Muscle of leg (tissue), 3 donors: ENCODE measurements at regions not wholly inside any gene's neighbourhood (a gene's known extent, or its start where the extent isn't known, plus 50 kb on each side); places are given as distances from the start of the nearest gene placed in this dataset.
"Not testable (repeated sequence)": the region's sequence is repeated elsewhere in the genome, so short reads cannot be mapped to it uniquely, and the experiment has no call there.

Experiments used
- DNase-seq: peaks from one replicate; pipeline ENCODE4 v3.0.0; 2013
- H3K27ac ChIP-seq: one replicate; pipeline ENCODE4 v1.5.1; 2013; ENCODE audit warnings: mild to moderate bottlenecking, low read length, control low read depth
- H3K27me3 ChIP-seq: one replicate; pipeline ENCODE4 v1.6.1; 2013; ENCODE audit warnings: low read length; ENCODE audit not compliant: control insufficient read depth, insufficient read depth
- H3K36me3 ChIP-seq: one replicate; pipeline ENCODE4 v1.6.1; 2013; ENCODE audit warnings: low read length; ENCODE audit not compliant: control insufficient read depth, insufficient read depth
- H3K4me1 ChIP-seq: one replicate; pipeline ENCODE4 v1.6.1; 2013; ENCODE audit warnings: low read length; ENCODE audit not compliant: control insufficient read depth, insufficient read depth
- H3K4me3 ChIP-seq: one replicate; pipeline ENCODE4 v1.5.1; 2013; ENCODE audit warnings: low read length, control low read depth
- H3K9me3 ChIP-seq: replicated peaks from 2 replicates; pipeline ENCODE4 v1.6.1; 2013; ENCODE audit warnings: low read depth, low read length; ENCODE audit not compliant: control insufficient read depth
- WGBS: methylation state at CpG from one replicate; pipeline ENCODE4 v1.1.5; 2013; ENCODE audit warnings: missing lambda C conversion rate; ENCODE audit not compliant: insufficient coverage; 5-methylcytosine and 5-hydroxymethylcytosine counted together

- H3K36me3 ChIP-seq: no peaks in the 10 kb centered on the region
- no peaks in the 10 kb centered on the region for H3K27me3 ChIP-seq
- WGBS: 100% methylated on average over 3 of the region's 5 CpGs
- peaks cover 4% of the 10 kb centered on the region for H3K4me1 ChIP-seq
- no peak overlapping the region for H3K27ac ChIP-seq
- H3K9me3 ChIP-seq: no peaks in the 10 kb centered on the region
- no peak overlapping the region for H3K4me3 ChIP-seq
- DNase-seq: no peak
These were observed 214.8 kb downstream of the DHX15 start for GRCh38 chr4:24369507-24370029.

DNA sequence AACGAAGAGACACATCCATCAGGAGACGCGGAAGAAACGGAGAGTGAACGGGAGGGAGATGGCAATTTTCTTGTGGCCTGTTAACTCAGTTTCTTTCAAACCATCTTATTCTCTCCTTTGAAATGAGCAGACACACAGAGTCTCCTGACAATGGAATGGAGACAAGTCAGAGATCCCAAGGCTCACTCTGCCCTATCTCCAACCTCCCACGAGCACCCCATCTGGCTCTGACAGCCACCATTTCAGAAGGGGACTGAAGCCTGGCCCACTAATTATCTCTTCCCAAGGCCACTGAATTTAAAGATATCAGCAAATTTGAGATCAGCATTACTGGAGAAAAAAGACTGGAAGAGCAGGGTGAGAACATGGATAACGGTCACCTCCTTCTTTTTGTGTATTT is 215.6 kb downstream of the DHX15 start:
- Histone ChIP-seq H3K27me3 (no peaks in the 10 kb centered on the region), H3K4me3 (no peak overlapping the region), H3K27ac (no peak overlapping the region), H3K4me1 (peaks cover 4% of the 10 kb centered on the region), H3K9me3 (no peaks in the 10 kb centered on the region), H3K36me3 (no peaks in the 10 kb centered on the region)
- WGBS: no CpG with 5 or more reads among the region's 7 CpGs
- no peak for DNase-seq

DNA sequence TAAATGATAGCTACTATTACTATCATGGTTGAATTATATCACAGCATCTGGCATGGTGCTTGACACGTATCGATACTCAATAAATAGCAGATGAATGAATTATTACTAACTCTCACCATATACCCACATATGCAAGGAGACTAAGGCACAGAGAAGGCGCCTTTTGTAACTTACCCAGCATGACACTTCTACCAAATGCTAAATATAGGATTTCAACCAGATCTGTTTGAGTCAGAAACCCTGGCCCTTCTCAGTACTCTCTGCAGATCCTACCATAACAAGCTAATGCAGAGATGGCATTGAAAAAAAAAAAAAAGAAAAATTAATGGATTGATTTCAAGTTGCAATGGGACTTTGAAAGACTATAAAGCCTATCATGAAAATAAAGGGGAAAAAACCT is 219.5 kb downstream of the DHX15 start:
- Histone ChIP-seq H3K27ac (no peak overlapping the region), H3K4me1 (no peaks in the 10 kb centered on the region), H3K9me3 (no peaks in the 10 kb centered on the region), H3K27me3 (no peaks in the 10 kb centered on the region), H3K4me3 (no peak overlapping the region), H3K36me3 (no peaks in the 10 kb centered on the region)
- DNase-seq: no peak
- WGBS: no CpG with 5 or more reads among the region's 3 CpGs

GRCh38 chr4:24364249-24364648 is 220.1 kb downstream of the DHX15 start:
- no peak for DNase-seq
- Histone ChIP-seq H3K4me3 (no peak overlapping the region), H3K36me3 (no peaks in the 10 kb centered on the region), H3K4me1 (no peaks in the 10 kb centered on the region), H3K9me3 (no peaks in the 10 kb centered on the region), H3K27ac (no peak overlapping the region), H3K27me3 (no peaks in the 10 kb centered on the region)
- 67% methylated on average over 2 of the region's 5 CpGs for WGBS

- DNase-seq: no peak
- Histone ChIP-seq H3K4me1 (no peaks in the 10 kb centered on the region), H3K36me3 (no peaks in the 10 kb centered on the region), H3K9me3 (no peaks in the 10 kb centered on the region), H3K4me3 (no peak overlapping the region), H3K27me3 (no peaks in the 10 kb centered on the region), H3K27ac (no peak overlapping the region)
- WGBS: 75% methylated on average over 2 of the region's 4 CpGs
These were observed 220.6 kb downstream of the DHX15 start for GRCh38 chr4:24363751-24364150.

DNA sequence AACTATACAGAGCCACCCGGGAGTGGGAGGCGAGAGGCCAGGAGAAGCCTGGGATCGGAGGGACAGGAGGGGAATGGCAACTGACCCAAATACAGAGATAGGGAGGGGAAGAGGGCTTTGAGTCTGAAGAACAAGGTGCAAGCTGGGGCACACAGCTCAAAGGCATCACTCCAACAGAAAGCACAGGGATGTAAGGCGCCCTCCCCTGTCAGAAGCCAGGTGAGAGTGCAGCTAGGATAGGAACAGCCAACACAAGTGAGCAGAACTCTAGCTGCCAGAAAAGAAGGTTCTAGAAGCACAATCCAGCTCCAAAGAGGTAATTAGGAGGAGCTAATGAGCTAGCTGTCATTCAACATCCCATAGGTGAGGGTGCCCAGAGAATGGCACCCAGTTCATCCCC is 232.2 kb downstream of the DHX15 start:
- Histone ChIP-seq H3K9me3 (no peaks in the 10 kb centered on the region), H3K4me3 (no peak overlapping the region), H3K27me3 (no peaks in the 10 kb centered on the region), H3K27ac (no peak overlapping the region), H3K4me1 (no peaks in the 10 kb centered on the region), H3K36me3 (no peaks in the 10 kb centered on the region)
- 100% methylated on average over 1 of the region's 4 CpGs for WGBS
- DNase-seq: no peak

DNA sequence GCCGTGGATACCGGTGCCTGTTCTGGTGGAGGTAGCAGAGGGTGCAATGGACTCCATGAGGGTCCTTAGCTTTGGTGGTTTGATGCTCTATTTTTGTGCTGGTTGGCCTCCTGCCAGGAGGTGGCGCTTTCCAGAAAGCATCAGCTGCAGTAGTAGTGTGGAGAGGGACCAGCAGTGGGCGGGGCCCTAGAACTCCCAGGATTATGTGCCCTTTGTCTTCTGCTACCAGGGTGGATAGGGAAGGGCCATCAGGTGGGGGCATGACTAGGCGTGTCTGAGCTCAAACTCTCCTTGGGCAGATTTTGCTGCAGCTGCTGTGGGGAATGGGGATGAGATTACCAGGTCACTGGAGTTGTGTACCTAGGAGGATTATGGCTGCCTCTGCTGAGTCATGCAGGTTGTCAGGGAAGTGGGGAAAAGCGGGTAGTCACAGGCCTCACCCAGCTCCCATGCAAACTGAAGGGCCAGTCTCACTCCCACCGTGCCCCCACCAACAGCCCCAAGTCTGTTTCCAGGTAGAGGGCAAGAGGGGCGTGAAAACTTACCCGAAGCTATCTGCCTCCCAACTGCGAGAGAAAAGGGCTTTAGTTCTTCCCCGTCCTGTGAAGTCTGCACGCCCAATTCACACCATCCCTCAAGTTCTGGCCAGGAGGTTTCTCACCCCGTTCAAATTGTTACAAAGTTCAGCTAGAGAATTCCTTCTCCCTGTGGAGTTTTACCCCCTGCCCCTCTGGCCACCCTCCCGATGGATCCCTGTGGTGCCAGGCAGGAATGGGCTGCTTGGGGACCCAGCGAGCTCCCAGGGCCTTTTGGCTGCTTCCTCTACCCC is 235.0 kb downstream of the DHX15 start:
- not testable (repeated sequence) for H3K27me3 ChIP-seq, H3K4me1 ChIP-seq, H3K27ac ChIP-seq, H3K36me3 ChIP-seq, H3K4me3 ChIP-seq, DNase-seq, H3K9me3 ChIP-seq
- WGBS: 85% methylated on average over 13 of the region's 15 CpGs

- no peaks in the 10 kb centered on the region for H3K36me3 ChIP-seq
- no peak for DNase-seq
- WGBS: 90% methylated on average over 3 of the region's 5 CpGs
- no peaks in the 10 kb centered on the region for H3K4me1 ChIP-seq
- no peaks in the 10 kb centered on the region for H3K9me3 ChIP-seq
- H3K27me3 ChIP-seq: no peaks in the 10 kb centered on the region
- no peak overlapping the region for H3K27ac ChIP-seq
- H3K4me3 ChIP-seq: no peak overlapping the region
These were observed 245.1 kb downstream of the DHX15 start for GRCh38 chr4:24339260-24339659.

DNA sequence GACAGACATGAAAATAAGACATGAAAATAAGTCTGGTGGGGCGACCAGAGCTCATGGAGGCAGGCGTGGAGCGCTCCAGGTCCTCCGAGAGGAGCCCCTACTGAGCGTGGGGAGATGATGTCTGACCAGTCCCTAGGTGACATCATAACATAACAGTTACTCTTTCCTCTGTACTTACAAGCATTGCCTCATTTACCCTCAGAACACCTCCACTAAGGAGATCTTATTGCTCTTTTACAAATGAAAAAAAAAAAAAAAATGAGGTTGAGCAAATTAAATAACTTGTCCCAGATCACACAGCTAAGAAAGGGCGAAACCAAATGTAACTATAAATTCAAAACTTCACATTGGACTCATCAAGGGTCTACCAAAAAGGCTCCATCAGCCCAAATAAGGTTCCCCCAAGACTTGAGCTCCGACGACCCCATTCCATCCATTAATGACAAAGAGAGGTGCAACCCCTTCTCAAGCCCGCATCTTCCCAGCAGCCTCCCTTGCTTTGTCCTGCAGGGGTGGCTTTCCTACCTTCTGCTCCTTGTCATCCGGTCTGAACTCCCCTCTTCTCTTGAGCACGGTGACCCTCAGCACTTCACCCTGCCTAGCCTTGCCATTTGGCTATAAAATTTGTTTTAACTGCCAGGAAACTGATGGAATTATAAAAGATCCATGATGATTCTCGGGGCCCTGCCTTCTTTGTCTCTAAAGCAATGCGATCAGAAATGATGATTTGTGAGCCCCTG is 246.7 kb downstream of the DHX15 start:
- Histone ChIP-seq H3K27me3 (no peaks in the 10 kb centered on the region), H3K9me3 (no peaks in the 10 kb centered on the region), H3K36me3 (no peaks in the 10 kb centered on the region), H3K4me3 (no peak overlapping the region), H3K4me1 (no peaks in the 10 kb centered on the region), H3K27ac (no peak overlapping the region)
- DNase-seq: no peak
- WGBS: 100% methylated on average over 5 of the region's 13 CpGs

- no peaks in the 10 kb centered on the region for H3K36me3 ChIP-seq
- H3K27ac ChIP-seq: no peak overlapping the region
- DNase-seq: no peak
- H3K9me3 ChIP-seq: no peaks in the 10 kb centered on the region
- no CpG with 5 or more reads among the region's 4 CpGs for WGBS
- H3K27me3 ChIP-seq: no peaks in the 10 kb centered on the region
- no peak overlapping the region for H3K4me3 ChIP-seq
- peaks cover 1% of the 10 kb centered on the region for H3K4me1 ChIP-seq
These were observed 248.7 kb downstream of the DHX15 start for GRCh38 chr4:24335616-24336015.
